Thyroid gland (tissue), 4 donors: ENCODE measurements at regions not wholly inside any gene's neighbourhood (a gene's known extent, or its start where the extent isn't known, plus 50 kb on each side); places are given as distances from the start of the nearest gene placed in this dataset.

Experiments used
- DNase-seq, 2 donors: peaks; one replicate each; pipeline ENCODE4 v3.0.0-alpha.2; 2019
- H3K27ac ChIP-seq, 3 donors: fragments of 200-600 bp; sonication (generic); 1 replicate in 2 of 3; 2 replicates in 1 of 3; pipeline ENCODE4 v1.5.1; 2016 to 2019; ENCODE audit warnings: mild to moderate bottlenecking in 1 of 3, moderate library complexity in 1 of 3
- H3K27me3 ChIP-seq: fragments of 200-600 bp; sonication (generic); one replicate; pipeline ENCODE4 v1.5.1; 2019
- H3K36me3 ChIP-seq, 2 donors: fragments of 200-600 bp; sonication (generic); one replicate each; pipeline ENCODE4 v1.5.1; 2016 to 2019
- H3K4me1 ChIP-seq, 2 donors: fragments of 200-600 bp; sonication (generic); one replicate each; pipeline ENCODE4 v1.5.1; 2017 to 2019
- H3K4me3 ChIP-seq, 3 donors: fragments of 200-600 bp; sonication (generic); replicated peaks in 1 of 3; 1 replicate in 2 of 3; 2 replicates in 1 of 3; pipeline ENCODE4 v1.5.1; 2016; ENCODE audit warnings: mild to moderate bottlenecking in 1 of 3
- H3K9me3 ChIP-seq: fragments of 200-600 bp; sonication (generic); one replicate; pipeline ENCODE4 v1.5.1; 2017
- POLR2A ChIP-seq, 2 donors: fragments of 450-650 bp; IDR thresholded peaks; one replicate each; pipeline ENCODE4 v1.6.1; 2017; ENCODE audit warnings: antibody characterized with exemption in 2 of 2, mild to moderate bottlenecking in 2 of 2, moderate library complexity in 1 of 2
- WGBS, 2 donors: methylation state at CpG; one replicate each; pipeline ENCODE4 v1.1.5; 2017; 5-methylcytosine and 5-hydroxymethylcytosine counted together
- intact Hi-C: fragments of 100-400 bp; cut with DNase I; formaldehyde crosslinking; loops from one replicate; pipeline ENCODE4 v1.15.1; 2023
- TF ChIP-seq, protein P1 (sequence below), 6 experiments: fragments of 200-600 bp in 3 of 6; fragments of 450-650 bp in 3 of 6; sonication (generic) in 3 of 6; IDR thresholded peaks; one replicate each; pipeline ENCODE4 v1.5.1; 2016 to 2019; ENCODE audit warnings: antibody characterized with exemption in 6 of 6, mild to moderate bottlenecking in 2 of 6, inconsistent platforms in 1 of 6, moderate library complexity in 1 of 6

DNA sequence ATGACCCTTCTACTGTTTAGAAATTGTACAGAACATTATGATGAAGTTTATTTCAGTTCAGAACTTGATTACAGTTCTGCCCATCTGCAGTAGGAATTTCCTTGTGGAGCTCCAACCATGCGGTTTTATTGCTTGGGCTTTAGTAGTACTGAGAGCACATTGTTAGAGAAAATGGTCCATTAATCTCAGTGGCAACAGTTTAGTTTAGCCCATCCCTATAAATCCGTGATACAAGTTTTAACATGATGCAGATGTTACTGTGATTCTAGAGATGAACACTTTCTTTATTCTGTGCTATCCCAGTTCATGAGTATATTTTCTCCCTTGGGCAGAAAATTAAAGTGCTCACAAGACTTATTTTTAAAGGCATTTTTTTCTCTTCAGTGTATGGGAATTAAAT is 84.8 kb upstream of the FZD8 start:
- TF ChIP-seq, protein P1, sequence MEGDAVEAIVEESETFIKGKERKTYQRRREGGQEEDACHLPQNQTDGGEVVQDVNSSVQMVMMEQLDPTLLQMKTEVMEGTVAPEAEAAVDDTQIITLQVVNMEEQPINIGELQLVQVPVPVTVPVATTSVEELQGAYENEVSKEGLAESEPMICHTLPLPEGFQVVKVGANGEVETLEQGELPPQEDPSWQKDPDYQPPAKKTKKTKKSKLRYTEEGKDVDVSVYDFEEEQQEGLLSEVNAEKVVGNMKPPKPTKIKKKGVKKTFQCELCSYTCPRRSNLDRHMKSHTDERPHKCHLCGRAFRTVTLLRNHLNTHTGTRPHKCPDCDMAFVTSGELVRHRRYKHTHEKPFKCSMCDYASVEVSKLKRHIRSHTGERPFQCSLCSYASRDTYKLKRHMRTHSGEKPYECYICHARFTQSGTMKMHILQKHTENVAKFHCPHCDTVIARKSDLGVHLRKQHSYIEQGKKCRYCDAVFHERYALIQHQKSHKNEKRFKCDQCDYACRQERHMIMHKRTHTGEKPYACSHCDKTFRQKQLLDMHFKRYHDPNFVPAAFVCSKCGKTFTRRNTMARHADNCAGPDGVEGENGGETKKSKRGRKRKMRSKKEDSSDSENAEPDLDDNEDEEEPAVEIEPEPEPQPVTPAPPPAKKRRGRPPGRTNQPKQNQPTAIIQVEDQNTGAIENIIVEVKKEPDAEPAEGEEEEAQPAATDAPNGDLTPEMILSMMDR (IDR thresholded peaks at IDR 0.05): no peak
- TF ChIP-seq POLR2A (IDR thresholded peaks at IDR 0.05): no peak
- 88 to 91% methylated on average over 2 of the region's 2 CpGs for WGBS, 2 donors
- intact Hi-C loops: no loop called here

DNA sequence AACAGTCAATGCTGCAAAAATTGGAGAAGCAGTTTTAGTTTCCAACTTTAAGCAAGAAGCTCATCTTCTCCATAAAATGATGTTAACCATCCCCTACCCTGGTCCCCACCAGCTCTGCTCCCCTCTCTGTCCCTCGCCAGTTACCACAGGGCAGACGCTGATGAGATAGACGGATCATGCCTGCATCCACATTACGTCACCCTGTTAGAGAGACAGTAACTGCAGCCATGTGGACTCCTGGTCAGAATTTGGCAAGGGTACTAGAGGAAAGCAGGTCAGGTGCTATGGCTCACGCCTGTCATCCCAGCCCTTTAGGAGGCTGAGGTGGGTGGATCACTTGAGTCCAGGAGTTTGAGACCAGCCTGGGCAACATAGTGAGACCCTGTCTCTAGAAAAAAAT is 81.9 kb upstream of the FZD8 start:
- H3K9me3 ChIP-seq: no peaks in the 10 kb centered on the region
- no peak for TF ChIP-seq POLR2A (IDR thresholded peaks at IDR 0.05)
- TF ChIP-seq, protein P1 (IDR thresholded peaks at IDR 0.05): no peak
- no peak overlapping the region for H3K4me3 ChIP-seq
- DNase-seq: no peak
- 92 to 98% methylated on average over 5 of the region's 5 CpGs for WGBS, 2 donors
- intact Hi-C loops: no loop called here
- no peaks in the 10 kb centered on the region for H3K36me3 ChIP-seq
- H3K27me3 ChIP-seq: no peaks in the 10 kb centered on the region
- H3K4me1 ChIP-seq: no peaks in the 10 kb centered on the region
- no peak overlapping the region for H3K27ac ChIP-seq

More for the DNA sequence above, 84.8 kb upstream of the FZD8 start:
- Histone ChIP-seq H3K4me3 (no peak overlapping the region), H3K9me3 (no peaks in the 10 kb centered on the region), H3K36me3 (no peaks in the 10 kb centered on the region), H3K4me1 (no peaks in the 10 kb centered on the region), H3K27ac (no peak overlapping the region), H3K27me3 (no peaks in the 10 kb centered on the region)
- no peak for DNase-seq

DNA sequence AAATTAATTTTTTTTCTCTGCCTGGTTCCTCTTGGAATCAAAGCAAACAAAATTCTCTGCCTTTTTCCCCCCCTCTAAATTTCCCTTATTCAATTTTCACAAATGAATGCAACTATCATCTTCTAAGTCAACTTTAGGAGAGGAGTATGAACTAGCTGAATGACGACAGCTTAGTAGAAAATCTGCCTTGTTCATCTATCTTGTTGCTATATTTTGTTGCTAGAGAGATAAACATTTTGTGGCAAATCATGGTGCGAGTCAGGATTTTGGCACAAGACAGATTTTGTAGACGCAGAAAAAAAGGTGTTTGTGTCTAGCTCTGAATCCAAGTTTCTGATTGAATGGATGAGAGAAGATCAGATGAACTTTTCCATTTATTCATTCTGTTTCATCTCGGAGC is 81.0 kb upstream of the FZD8 start:
- intact Hi-C loops: no loop called here
- H3K4me1 ChIP-seq: no peaks in the 10 kb centered on the region
- DNase-seq: no peak
- H3K27me3 ChIP-seq: no peaks in the 10 kb centered on the region
- H3K4me3 ChIP-seq: no peak overlapping the region
- H3K9me3 ChIP-seq: no peaks in the 10 kb centered on the region
- WGBS, 2 donors: 83 to 90% methylated on average over 4 of the region's 4 CpGs
- TF ChIP-seq POLR2A (IDR thresholded peaks at IDR 0.05): no peak
- TF ChIP-seq, protein P1 (IDR thresholded peaks at IDR 0.05): no peak
- H3K36me3 ChIP-seq: no peaks in the 10 kb centered on the region
- H3K27ac ChIP-seq: no peak overlapping the region

GRCh38 chr10:35722636-35723035 is 80.5 kb upstream of the FZD8 start:
- no peak for DNase-seq
- Histone ChIP-seq H3K27ac (no peak overlapping the region), H3K36me3 (no peaks in the 10 kb centered on the region), H3K4me3 (no peak overlapping the region), H3K4me1 (no peaks in the 10 kb centered on the region), H3K27me3 (no peaks in the 10 kb centered on the region), H3K9me3 (no peaks in the 10 kb centered on the region)
- intact Hi-C loops: no loop called here
- TF ChIP-seq POLR2A (IDR thresholded peaks at IDR 0.05): no peak
- TF ChIP-seq, protein P1 (IDR thresholded peaks at IDR 0.05): no peak
- WGBS, 2 donors: 74% methylated on average over 4 of the region's 4 CpGs

GRCh38 chr10:35722226-35722625 is 80.1 kb upstream of the FZD8 start:
- intact Hi-C loops: no loop called here
- Histone ChIP-seq H3K9me3 (no peaks in the 10 kb centered on the region), H3K4me3 (no peak overlapping the region), H3K4me1 (no peaks in the 10 kb centered on the region), H3K27me3 (no peaks in the 10 kb centered on the region), H3K27ac (no peak overlapping the region), H3K36me3 (no peaks in the 10 kb centered on the region)
- no peak for DNase-seq
- no peak for TF ChIP-seq POLR2A (IDR thresholded peaks at IDR 0.05)
- TF ChIP-seq, protein P1 (IDR thresholded peaks at IDR 0.05): no peak
- 90 to 93% methylated on average over 5 of the region's 5 CpGs for WGBS, 2 donors
